HG03025 (cell line): ENCODE measurements at regions not wholly inside any gene's neighbourhood (a gene's known extent, or its start where the extent isn't known, plus 50 kb on each side); places are given as distances from the start of the nearest gene placed in this dataset.

ENCODE experiments used
- ATAC-seq: cut with Tn5 transposase; IDR thresholded peaks from one replicate; pipeline ENCODE4 v1.9.1; 2021; ENCODE audit warnings: mild to moderate bottlenecking, moderate library complexity; ENCODE audit not compliant: unreplicated experiment, low FRiP score

DNA sequence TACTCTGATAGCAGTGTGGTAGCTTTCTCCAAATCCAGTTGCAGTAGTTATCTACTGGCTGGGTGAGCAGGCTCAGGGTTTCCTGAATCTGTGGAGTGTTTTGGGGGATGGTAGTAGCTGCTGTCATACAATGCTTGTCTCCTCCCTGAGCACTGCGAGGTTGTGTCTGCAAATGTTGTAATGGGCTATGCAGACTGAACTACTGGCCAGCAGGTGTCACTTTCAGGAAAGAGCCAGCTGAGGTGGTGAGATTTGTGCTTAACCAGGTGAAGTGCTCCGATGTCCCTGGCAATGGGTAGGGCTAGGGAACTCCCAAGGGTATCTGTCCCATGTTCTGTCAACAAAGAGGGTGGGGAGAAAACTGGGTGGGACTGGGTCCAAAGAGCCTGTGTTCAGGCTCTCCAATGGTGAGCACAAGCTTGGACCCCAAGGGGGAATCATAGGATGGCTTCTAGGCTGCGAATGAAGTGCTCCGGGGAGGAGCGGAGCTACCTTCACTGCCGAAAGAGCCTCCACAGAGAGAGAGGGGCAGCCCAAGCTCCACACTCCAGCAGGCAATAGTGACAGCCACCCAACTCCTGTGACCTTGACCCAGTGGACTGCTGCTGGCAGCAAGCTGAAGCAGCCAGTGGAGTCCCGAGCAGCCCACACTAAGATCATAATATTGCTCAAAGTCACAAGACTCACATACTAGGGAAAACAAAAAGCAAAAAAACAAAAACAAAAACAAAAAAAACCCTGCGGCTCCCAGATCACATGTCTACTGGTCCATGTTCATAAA lies 1324.0 kb upstream of the USP15 start:
- ATAC-seq, result no peak

GRCh38 chr12:60947533-60947932 lies 1312.7 kb upstream of the USP15 start:
- no peak for ATAC-seq

DNA sequence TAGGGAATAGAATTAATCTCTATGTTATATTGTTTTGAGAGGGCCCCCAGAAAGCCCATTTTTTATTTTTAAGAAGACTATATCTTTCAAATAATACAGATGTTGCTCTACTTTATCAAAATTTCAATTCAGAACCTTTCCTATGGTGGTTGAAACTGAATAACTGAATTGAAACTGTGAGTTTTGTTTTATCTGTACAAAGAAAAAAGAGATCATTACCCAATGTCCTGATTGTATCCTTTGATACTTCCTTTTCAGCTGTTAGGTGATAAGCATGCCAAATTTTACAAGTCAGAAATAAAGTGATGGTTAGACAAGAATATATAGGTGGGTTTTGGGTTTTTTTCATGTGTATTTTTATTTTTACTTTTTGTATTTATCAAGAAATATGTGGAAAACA lies 1293.1 kb upstream of the USP15 start:
- ATAC-seq, result no peak

DNA sequence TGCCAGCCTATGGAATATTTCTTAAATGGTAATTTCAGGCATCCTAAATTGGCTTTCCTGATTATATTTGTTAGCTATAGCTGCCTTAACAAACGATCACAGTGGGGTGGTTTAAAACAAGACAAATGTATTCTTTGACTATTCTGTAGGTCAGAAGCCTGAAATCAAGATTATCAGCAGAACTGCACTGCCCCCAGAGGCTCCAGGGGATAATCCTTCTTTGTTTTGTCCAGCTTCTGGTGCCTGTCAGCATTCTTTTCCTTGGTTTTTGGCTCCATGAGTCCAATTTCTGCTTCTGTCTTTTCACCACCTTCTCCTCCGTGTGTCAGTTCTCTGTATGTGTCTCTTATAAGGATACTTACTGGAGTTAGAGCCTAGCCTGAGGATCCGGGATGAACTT lies 1282.2 kb upstream of the USP15 start:
- ATAC-seq, result no peak

- no peak for ATAC-seq
These were observed 1279.6 kb upstream of the USP15 start for GRCh38 chr12:60980558-60980957.

DNA sequence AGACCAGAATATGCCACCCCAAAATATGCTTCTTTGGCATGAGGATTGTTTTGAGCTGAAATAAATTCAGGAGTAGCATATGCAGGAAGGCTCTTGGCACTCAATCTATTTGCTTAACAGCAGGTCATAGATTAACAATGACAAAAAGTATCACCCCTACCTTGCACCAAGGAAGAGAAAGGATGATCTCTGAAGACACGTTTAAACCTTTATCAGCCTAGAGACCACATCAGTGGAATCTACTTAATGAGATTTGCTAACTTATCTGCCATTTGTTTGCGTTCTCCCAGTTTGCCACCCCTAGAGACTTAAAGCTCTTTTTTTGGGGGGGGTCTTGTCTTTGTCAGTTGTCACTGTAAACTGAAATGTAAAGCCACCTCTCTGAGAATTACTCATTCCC lies 1278.7 kb upstream of the USP15 start:
- ATAC-seq, result no peak

- ATAC-seq, result no peak
These were observed 1268.1 kb upstream of the USP15 start for GRCh38 chr12:60992087-60992486.

GRCh38 chr12:60995256-60995825 lies 1264.9 kb upstream of the USP15 start:
- ATAC-seq, result no peak

GRCh38 chr12:60997869-60998378 lies 1262.3 kb upstream of the USP15 start:
- no peak for ATAC-seq

- ATAC-seq, result no peak
These were observed 1251.0 kb upstream of the USP15 start for GRCh38 chr12:61009192-61009591.

- peak; percentile 57 for ATAC-seq
These were observed 1248.3 kb upstream of the USP15 start for GRCh38 chr12:61011767-61012423.

DNA sequence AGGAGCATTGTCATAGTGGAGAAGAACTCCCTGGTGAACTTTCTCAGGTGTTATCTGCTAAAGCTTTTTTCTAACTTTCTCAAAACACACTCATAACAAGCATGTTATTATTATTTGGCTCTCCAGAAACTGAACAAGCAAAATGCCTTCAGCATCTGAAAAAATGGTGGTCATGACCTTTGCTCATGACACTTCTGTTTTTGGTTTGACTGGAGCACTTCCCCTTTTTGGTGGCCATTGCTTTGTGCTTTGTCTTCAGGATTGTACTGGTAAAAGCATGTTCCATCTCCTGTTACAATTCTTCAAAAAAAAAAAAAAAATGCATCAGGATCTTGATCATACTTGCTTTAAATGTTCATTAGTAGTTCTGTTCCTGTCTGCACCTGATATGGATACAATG lies 1241.6 kb upstream of the USP15 start:
- ATAC-seq, result peak; percentile 88

DNA sequence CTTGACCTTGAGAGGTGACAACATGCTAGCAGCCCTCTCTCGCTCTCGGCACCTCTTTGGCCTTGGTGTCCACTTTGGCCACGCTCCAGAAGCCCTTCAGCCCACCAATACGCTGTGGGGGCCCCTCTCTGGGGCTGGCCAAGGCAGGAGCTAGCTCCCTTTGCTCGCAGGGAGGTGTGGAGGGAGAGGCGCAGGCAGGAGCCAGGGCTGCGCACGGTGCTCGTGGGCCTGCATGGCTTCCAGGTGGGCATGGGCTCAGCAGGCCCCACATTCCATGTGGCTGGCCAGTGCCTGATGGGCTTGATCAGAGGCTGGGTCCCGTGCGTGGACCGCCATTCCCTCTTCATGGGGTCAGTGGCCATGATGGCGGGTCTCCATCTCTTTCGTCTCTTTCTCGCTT lies 1237.0 kb upstream of the USP15 start:
- ATAC-seq, result no peak

- ATAC-seq, result no peak
These were observed 1230.7 kb upstream of the USP15 start for GRCh38 chr12:61029516-61029915.

GRCh38 chr12:61037792-61038191 lies 1222.4 kb upstream of the USP15 start:
- no peak for ATAC-seq

DNA sequence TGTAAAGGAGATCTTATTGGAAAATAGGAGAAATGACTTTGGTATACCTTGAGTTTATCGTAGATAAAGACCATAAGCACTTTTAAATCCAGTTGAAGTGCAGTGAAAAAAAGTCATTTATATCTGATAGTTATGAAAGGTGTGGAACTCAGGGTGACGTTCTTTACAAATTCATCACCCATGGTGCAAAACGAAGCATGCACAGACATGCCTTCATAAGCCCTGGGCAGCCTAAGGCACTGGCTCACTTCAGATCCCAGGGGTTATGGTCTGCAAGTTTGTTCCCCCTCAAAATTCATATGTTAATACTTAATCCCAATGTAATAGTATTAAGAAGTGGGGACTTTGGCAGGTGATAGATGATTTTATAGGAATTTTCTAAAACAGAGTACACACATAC lies 1216.4 kb upstream of the USP15 start:
- no peak for ATAC-seq

- ATAC-seq, result no peak
These were observed 1215.4 kb upstream of the USP15 start for GRCh38 chr12:61044766-61045165.

DNA sequence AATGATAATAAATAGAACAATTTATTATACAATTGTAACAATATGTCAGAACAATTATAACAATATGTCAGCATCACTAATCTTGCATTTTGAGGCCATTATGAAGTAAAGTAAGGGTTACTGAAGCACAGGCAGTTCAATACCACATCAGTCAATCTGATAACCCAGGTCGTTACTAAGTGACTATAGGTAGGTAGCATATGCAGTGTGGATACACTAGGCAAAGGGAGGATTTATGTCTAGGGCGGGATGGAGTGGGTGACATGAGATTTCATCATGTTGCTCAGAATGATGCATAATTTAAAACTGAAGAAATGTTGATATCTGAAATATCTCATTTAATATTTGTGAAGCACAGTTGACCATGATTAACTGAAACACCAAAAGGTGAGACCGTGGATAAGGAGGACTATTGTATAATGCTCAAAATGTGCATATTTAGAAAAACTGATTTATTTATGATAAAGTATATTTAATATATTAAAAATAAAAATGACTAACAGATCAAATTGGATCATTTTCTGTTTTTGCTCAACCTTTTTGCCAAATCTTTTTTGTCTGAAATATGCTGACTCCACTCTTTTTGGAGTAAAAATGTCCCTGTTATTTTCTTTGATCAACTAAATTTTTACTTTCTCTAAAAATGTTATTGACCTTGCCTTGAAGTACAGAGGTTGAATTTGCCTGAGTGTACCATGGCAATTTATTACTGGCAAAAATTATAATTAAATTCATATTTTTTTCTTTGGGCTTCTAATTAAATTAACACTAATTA lies 1189.4 kb upstream of the USP15 start:
- no peak for ATAC-seq

DNA sequence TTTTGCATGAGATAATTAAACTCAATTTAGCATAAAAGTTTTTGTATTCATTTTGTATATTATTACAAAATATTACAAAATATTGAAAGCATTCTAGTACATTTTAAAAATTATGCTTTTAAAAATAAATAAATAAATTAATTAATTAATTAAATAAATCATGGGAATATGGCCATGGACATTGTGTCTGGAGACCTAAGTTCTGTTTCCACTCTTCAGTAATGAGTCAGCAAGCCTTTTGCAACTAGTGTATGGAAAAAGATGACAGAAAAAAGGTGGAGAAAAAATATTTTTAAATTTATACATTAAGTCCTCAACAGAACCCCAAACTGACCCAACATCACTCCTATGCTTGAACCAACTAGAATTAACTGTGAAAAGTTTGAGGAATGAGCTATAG lies 1187.5 kb upstream of the USP15 start:
- ATAC-seq, result no peak

- ATAC-seq, result no peak
These were observed 1165.1 kb upstream of the USP15 start for GRCh38 chr12:61095111-61095510.

DNA sequence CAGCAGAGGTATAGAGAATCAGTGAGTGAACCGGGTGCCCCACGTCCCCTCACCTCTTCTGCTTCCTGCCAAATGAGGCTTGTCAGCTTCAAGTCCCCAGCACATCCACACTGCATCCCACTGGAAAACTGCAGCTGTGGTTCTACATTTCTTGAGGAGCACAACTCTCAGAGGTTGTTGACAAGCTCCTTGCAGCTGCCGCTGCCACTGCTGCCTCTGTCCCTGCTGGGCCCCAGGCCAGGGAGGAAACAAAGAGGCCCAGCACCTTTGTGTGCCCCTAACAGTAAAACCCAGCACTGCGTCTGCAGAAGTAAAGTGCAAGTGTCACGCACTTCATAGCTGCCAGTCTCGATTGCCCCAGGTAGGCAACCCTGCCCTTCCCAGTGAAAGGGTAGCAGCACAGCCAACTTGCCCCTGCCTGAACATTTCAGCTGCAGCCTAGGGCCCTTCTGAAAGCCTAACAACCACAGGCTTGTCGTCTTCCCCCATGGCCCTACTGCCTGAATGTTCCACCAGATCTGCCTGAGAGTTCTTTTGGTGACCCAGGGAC lies 1162.1 kb upstream of the USP15 start:
- no peak for ATAC-seq
